IMR-90 (cell line): ENCODE measurements at regions not wholly inside any gene's neighbourhood (a gene's known extent, or its start where the extent isn't known, plus 50 kb on each side); places are given as distances from the start of the nearest gene placed in this dataset.

ENCODE experiments used
- BHLHE40 ChIP-seq: fragments of 150-350 bp; IDR thresholded peaks from 2 replicates; pipeline ENCODE4 v1.6.1; 2016; ENCODE audit warnings: mild to moderate bottlenecking, low read depth, low read length
- MAFK ChIP-seq: IDR thresholded peaks from 2 replicates; pipeline ENCODE4 v1.6.1; 2012; ENCODE audit warnings: low read depth, low read length, improper control_type of control experiment
- MXI1 ChIP-seq: IDR thresholded peaks from 2 replicates; pipeline ENCODE4 v1.6.1; 2012; ENCODE audit warnings: low read depth, mild to moderate bottlenecking, low read length, moderate library complexity, borderline replicate concordance
- NFE2L2 ChIP-seq: fragments of 150-350 bp; IDR thresholded peaks from 2 replicates; pipeline ENCODE4 v1.6.1; 2016; ENCODE audit warnings: low read depth, mild to moderate bottlenecking, low read length
- POLR2A ChIP-seq: IDR thresholded peaks from 2 replicates; pipeline ENCODE4 v1.6.1; 2012; ENCODE audit warnings: mild to moderate bottlenecking, low read depth, low read length
- RAD21 ChIP-seq: IDR thresholded peaks from 2 replicates; pipeline ENCODE4 v1.6.1; 2012; ENCODE audit warnings: low read length, improper control_type of control experiment
- SMC3 ChIP-seq: fragments of 150-350 bp; IDR thresholded peaks from 2 replicates; pipeline ENCODE4 v1.6.1; 2016; ENCODE audit warnings: low read depth, mild to moderate bottlenecking, antibody characterized with exemption, low read length, moderate library complexity
- USF2 ChIP-seq: fragments of 150-350 bp; IDR thresholded peaks from 2 replicates; pipeline ENCODE4 v1.6.1; 2017; ENCODE audit warnings: mild to moderate bottlenecking, antibody characterized with exemption, low read length, low read depth
- TF ChIP-seq, protein P1 (sequence below): conservative IDR thresholded peaks from 2 replicates; pipeline ENCODE4 v1.5.1; 2012; ENCODE audit warnings: mild to moderate bottlenecking, low read depth, low read length, improper control_type of control experiment

- TF ChIP-seq MAFK = no peak
- TF ChIP-seq, protein P1, sequence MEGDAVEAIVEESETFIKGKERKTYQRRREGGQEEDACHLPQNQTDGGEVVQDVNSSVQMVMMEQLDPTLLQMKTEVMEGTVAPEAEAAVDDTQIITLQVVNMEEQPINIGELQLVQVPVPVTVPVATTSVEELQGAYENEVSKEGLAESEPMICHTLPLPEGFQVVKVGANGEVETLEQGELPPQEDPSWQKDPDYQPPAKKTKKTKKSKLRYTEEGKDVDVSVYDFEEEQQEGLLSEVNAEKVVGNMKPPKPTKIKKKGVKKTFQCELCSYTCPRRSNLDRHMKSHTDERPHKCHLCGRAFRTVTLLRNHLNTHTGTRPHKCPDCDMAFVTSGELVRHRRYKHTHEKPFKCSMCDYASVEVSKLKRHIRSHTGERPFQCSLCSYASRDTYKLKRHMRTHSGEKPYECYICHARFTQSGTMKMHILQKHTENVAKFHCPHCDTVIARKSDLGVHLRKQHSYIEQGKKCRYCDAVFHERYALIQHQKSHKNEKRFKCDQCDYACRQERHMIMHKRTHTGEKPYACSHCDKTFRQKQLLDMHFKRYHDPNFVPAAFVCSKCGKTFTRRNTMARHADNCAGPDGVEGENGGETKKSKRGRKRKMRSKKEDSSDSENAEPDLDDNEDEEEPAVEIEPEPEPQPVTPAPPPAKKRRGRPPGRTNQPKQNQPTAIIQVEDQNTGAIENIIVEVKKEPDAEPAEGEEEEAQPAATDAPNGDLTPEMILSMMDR = no peak
- TF ChIP-seq NFE2L2 = no peak
- no peak for TF ChIP-seq BHLHE40
- no peak for TF ChIP-seq POLR2A
- TF ChIP-seq SMC3 = no peak
- no peak for TF ChIP-seq RAD21
- TF ChIP-seq USF2 = no peak
- TF ChIP-seq MXI1 = no peak
Measured at GRCh38 chr21:27036736-27037301, 69.9 kb upstream of the ADAMTS5 start.
